ENCODE measurements at regions not wholly inside any gene's neighbourhood (a gene's known extent, or its start where the extent isn't known, plus 50 kb on each side); places are given as distances from the start of the nearest gene placed in this dataset.

GRCh38 chrX:132568291-132568690 lies 79.5 kb upstream of the MBNL3 start:
- DNase-seq, result peak; percentile 21

GRCh38 chrX:132565273-132565672 lies 76.4 kb upstream of the MBNL3 start:
- DNase-seq, result no peak

- no peak for DNase-seq
Observed at GRCh38 chrX:132563976-132564375, 75.1 kb upstream of the MBNL3 start.

GRCh38 chrX:132561974-132562373 lies 73.1 kb upstream of the MBNL3 start:
- DNase-seq, result peak; percentile 60

- peak; percentile 51 for DNase-seq
Observed at GRCh38 chrX:132561483-132561882, 72.6 kb upstream of the MBNL3 start.

- no peak for DNase-seq
Observed at GRCh38 chrX:132559101-132559500, 70.3 kb upstream of the MBNL3 start.

GRCh38 chrX:132539611-132540010 lies 50.8 kb upstream of the MBNL3 start:
- no peak for DNase-seq
